HG02981 (cell line): ENCODE measurements at regions not wholly inside any gene's neighbourhood (a gene's known extent, or its start where the extent isn't known, plus 50 kb on each side); places are given as distances from the start of the nearest gene placed in this dataset.

Experiments
- ATAC-seq: cut with Tn5 transposase; IDR thresholded peaks from one replicate; pipeline ENCODE4 v1.9.1; 2021; ENCODE audit warnings: mild to moderate bottlenecking, moderate library complexity; ENCODE audit not compliant: unreplicated experiment

GRCh38 chrX:6909396-6909795 is 238.1 kb upstream of the STS start:
- ATAC-seq: no peak

- no peak for ATAC-seq
These were observed 240.9 kb upstream of the STS start for GRCh38 chrX:6906608-6907007.

GRCh38 chrX:6904156-6904555 is 243.4 kb upstream of the STS start:
- ATAC-seq: no peak

GRCh38 chrX:6898371-6898770 is 249.1 kb upstream of the STS start:
- ATAC-seq: no peak

GRCh38 chrX:6891404-6891803 is 256.1 kb upstream of the STS start:
- ATAC-seq: no peak

GRCh38 chrX:6890544-6891261 is 256.8 kb upstream of the STS start:
- no peak for ATAC-seq

GRCh38 chrX:6885909-6886308 is 261.6 kb upstream of the STS start:
- ATAC-seq: no peak

GRCh38 chrX:6885396-6885795 is 262.1 kb upstream of the STS start:
- ATAC-seq: no peak

GRCh38 chrX:6861456-6861855 is 286.1 kb upstream of the STS start:
- no peak for ATAC-seq

GRCh38 chrX:6857749-6858148 is 289.8 kb upstream of the STS start:
- no peak for ATAC-seq

GRCh38 chrX:6856471-6856870 is 291.0 kb upstream of the STS start:
- no peak for ATAC-seq

GRCh38 chrX:6852869-6853268 is 294.6 kb upstream of the STS start:
- no peak for ATAC-seq

- no peak for ATAC-seq
These were observed 295.4 kb upstream of the STS start for GRCh38 chrX:6852121-6852520.

GRCh38 chrX:6851140-6851539 is 296.4 kb upstream of the STS start:
- no peak for ATAC-seq

GRCh38 chrX:6849716-6850414 is 297.6 kb upstream of the STS start:
- ATAC-seq: no peak

GRCh38 chrX:6832619-6833018 is 297.7 kb upstream of the VCX3A start:
- no peak for ATAC-seq

GRCh38 chrX:6826856-6827255 is 291.9 kb upstream of the VCX3A start:
- no peak for ATAC-seq

GRCh38 chrX:6821730-6822129 is 286.8 kb upstream of the VCX3A start:
- ATAC-seq: no peak

- ATAC-seq: no peak
These were observed 279.0 kb upstream of the VCX3A start for GRCh38 chrX:6813836-6814370.

GRCh38 chrX:6812087-6812486 is 277.2 kb upstream of the VCX3A start:
- ATAC-seq: no peak

- ATAC-seq: no peak
These were observed 275.9 kb upstream of the VCX3A start for GRCh38 chrX:6810776-6811175.

GRCh38 chrX:6803607-6804006 is 268.7 kb upstream of the VCX3A start:
- no peak for ATAC-seq
